ENCODE measurements at regions not wholly inside any gene's neighbourhood (a gene's known extent, or its start where the extent isn't known, plus 50 kb on each side); places are given as distances from the start of the nearest gene placed in this dataset.

DNA sequence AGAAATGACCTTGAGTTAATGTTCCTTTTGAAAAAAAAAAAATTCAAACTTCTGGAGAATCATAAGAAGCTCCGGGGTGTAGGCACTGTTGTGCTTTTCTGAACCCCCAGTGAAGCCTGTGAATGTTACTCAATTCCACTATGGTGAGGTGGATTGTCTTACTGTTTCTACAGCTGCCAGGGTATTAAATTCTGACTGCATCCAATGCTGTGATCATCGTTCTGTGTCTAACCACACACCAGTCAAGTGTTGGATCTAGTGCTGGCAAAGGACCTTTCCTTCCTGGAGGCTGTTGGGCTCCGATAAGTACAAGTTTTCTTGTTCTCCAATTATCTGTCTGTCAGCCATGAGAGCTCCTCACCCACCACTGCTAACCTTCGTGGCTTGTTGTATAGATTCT, 162.0 kb upstream of the EPHA7 start:
- H3K27ac ChIP-seq = no peak overlapping the region
- no peak for TF ChIP-seq CTCF (conservative IDR thresholded peaks at IDR 0.05)
- TF ChIP-seq ZFX (IDR thresholded peaks at IDR 0.05) = no peak

DNA sequence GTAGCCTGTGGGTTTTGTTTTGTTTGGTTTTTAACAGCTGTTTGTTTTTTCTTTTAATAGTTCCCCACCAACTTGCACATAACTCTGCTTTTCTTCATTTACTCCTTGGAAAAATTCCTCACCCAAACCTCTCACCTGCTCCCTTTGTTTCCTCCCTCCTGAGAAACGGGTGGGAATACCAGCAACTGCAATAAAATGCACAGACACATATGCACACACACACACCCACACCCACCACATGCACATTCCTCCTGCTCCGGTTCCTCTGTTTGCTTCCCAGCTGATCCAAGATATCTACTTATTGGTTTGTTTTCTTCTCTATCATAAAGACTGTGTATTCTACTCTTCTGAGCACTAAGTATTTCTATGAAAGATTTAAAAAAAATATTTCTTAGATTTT, 161.1 kb upstream of the EPHA7 start:
- H3K27ac ChIP-seq = no peak overlapping the region

DNA sequence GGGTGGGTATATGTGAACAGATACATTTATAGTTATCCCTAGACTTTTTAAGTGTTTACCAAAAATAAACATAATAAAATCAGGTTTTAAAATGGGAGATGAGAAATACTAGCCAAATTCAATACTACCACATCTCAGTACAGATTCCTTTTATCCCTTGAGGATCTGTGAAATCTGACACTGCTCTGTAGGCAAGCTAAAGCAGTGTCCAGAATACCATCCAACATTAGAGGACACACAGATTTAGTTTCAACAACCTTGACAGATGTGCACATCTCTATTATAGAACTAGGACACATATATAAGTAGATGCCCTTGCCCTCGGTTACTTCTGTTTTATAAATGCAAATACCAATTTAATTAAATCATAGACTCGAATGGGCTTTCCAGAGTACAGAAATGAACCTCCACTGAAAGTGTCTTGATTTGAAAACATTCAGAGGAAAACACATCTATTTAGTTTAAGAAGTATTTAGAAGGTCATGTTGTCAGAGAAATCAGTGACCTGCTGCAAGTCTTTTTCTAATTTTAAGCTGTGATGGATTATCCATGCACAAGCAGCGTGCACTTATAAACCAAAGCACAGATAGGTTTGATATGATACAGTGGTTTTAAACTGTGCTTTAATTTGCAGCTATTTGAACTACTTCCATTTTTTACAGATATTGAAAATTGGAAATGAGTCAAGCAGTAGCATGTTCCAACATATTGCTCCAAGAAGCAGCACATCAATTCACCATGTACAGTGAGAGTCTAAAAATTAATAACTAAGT, 156.3 kb upstream of the EPHA7 start:
- TF ChIP-seq CTCF (conservative IDR thresholded peaks at IDR 0.05) (no peak), ZFX (IDR thresholded peaks at IDR 0.05) (no peak)
- H3K27ac ChIP-seq = no peak overlapping the region

More for the DNA sequence above, 161.1 kb upstream of the EPHA7 start:
- TF ChIP-seq CTCF (conservative IDR thresholded peaks at IDR 0.05) = no peak
- no peak for TF ChIP-seq ZFX (IDR thresholded peaks at IDR 0.05)

- TF ChIP-seq CTCF (conservative IDR thresholded peaks at IDR 0.05) = no peak
- no peak for TF ChIP-seq ZFX (IDR thresholded peaks at IDR 0.05)
- no peak overlapping the region for H3K27ac ChIP-seq
Measured at GRCh38 chr6:93574299-93574698, 154.9 kb upstream of the EPHA7 start.

- TF ChIP-seq ZFX (IDR thresholded peaks at IDR 0.05) = no peak
- TF ChIP-seq CTCF (conservative IDR thresholded peaks at IDR 0.05) = no peak
- no peak overlapping the region for H3K27ac ChIP-seq
Measured at GRCh38 chr6:93571346-93571745, 152.0 kb upstream of the EPHA7 start.

- no peak overlapping the region for H3K27ac ChIP-seq
- TF ChIP-seq CTCF (conservative IDR thresholded peaks at IDR 0.05) (no peak), ZFX (IDR thresholded peaks at IDR 0.05) (no peak)
Measured at GRCh38 chr6:93568169-93568568, 148.8 kb upstream of the EPHA7 start.

DNA sequence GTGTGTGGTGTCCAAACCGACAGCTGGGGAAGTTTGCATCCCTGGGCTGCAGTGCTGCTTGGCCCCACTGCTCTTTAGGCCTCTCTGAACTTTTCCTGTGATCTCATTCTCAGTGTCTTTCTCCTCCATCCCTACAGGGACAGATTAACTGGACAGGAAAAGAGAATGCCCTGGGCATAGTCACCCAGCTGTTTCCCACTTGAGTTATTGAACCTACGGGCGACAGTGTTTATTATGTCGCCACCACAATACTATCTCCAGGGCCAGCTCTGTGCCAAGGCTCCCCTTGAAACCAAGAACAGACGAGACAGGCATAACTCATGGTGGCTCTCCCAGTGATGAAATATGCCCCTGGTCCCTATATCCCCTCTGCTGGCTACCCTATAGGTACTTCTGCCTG, 147.8 kb upstream of the EPHA7 start:
- no peak overlapping the region for H3K27ac ChIP-seq
- TF ChIP-seq ZFX (IDR thresholded peaks at IDR 0.05) = no peak

DNA sequence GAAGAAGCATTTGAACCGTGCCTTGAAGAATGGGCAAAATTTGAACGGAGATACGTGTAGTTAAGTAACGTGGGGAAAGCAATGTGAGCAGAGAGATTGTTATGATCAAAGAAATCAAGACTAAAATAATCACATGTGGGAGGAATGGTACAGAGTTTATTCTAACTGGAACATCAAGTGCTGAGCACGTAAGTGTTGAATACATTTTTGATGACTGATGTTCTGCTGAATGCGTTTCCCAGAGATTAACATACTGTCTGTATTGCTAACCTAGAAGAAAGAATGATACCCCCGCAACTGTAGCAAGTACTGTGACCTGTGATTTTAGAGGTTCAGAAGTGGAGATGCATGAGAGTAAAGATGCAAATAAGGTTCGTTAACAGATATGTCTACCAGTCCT, 146.9 kb upstream of the EPHA7 start:
- H3K27ac ChIP-seq = no peak overlapping the region
- TF ChIP-seq CTCF (conservative IDR thresholded peaks at IDR 0.05) (no peak), ZFX (IDR thresholded peaks at IDR 0.05) (no peak)
